Spleen (tissue), 11 donors: ENCODE measurements at regions not wholly inside any gene's neighbourhood (a gene's known extent, or its start where the extent isn't known, plus 50 kb on each side); places are given as distances from the start of the nearest gene placed in this dataset.
A peak's percentile ranks its signal among the peaks of the same experiment; 100 is the strongest.
"Not testable (repeated sequence)": the region's sequence is repeated elsewhere in the genome, so short reads cannot be mapped to it uniquely, and the experiment has no call there.

Experiments
- DNase-seq: peaks from one replicate; pipeline ENCODE4 v3.0.0-alpha.2; 2020
- H3K27ac ChIP-seq, 8 donors: fragments of 200-600 bp; sonication (generic) in 7 of 8; 1 replicate in 4 of 8; 2 replicates in 4 of 8; pipeline versions ENCODE4 v1.5.0 to v1.8.0; 2016 to 2021; ENCODE audit warnings: inconsistent platforms in 4 of 8, mild to moderate bottlenecking in 4 of 8, moderate library complexity in 1 of 8
- H3K27me3 ChIP-seq, 7 donors: fragments of 200-600 bp; sonication (generic) in 6 of 7; replicated peaks in 1 of 7; 1 replicate in 4 of 7; 2 replicates in 3 of 7; pipeline versions ENCODE4 v1.5.0 to v1.8.0; 2016 to 2021; ENCODE audit warnings: inconsistent platforms in 3 of 7, mild to moderate bottlenecking in 1 of 7
- H3K36me3 ChIP-seq, 6 donors: fragments of 200-600 bp; sonication (generic) in 5 of 6; 1 replicate in 4 of 6; 2 replicates in 2 of 6; pipeline versions ENCODE4 v1.5.0 to v1.8.0; 2016 to 2021; ENCODE audit warnings: inconsistent platforms in 2 of 6
- H3K4me1 ChIP-seq, 6 donors: fragments of 200-600 bp; sonication (generic) in 5 of 6; 1 replicate in 3 of 6; 2 replicates in 3 of 6; pipeline versions ENCODE4 v1.5.0 to v1.8.0; 2016 to 2021; ENCODE audit warnings: inconsistent platforms in 3 of 6
- H3K4me3 ChIP-seq, 8 donors: fragments of 200-600 bp; sonication (generic) in 7 of 8; 1 replicate in 4 of 8; 2 replicates in 4 of 8; pipeline versions ENCODE4 v1.5.0 to v1.8.0; 2016 to 2021; ENCODE audit warnings: inconsistent platforms in 4 of 8, mild to moderate bottlenecking in 4 of 8, moderate library complexity in 2 of 8
- H3K9me3 ChIP-seq, 8 donors: fragments of 200-600 bp; sonication (generic) in 7 of 8; 1 replicate in 4 of 8; 2 replicates in 4 of 8; pipeline versions ENCODE4 v1.5.0 to v1.8.0; 2016 to 2021; ENCODE audit warnings: inconsistent platforms in 4 of 8
- CTCF ChIP-seq, 11 experiments: fragments of 200-600 bp in 7 of 11; fragments of 450-650 bp in 4 of 11; sonication (generic) in 4 of 11; IDR thresholded peaks in 8 of 11; conservative IDR thresholded peaks in 3 of 11; 1 replicate in 7 of 11; 2 replicates in 4 of 11; pipeline versions ENCODE4 v1.4.0 to v1.8.0; 2016 to 2021; ENCODE audit warnings: antibody characterized with exemption in 11 of 11, inconsistent platforms in 4 of 11, mild to moderate bottlenecking in 1 of 11
- POLR2A ChIP-seq, 3 donors: fragments of 450-650 bp; IDR thresholded peaks; one replicate each; pipeline ENCODE4 v1.5.1; 2017; ENCODE audit warnings: antibody characterized with exemption in 3 of 3, mild to moderate bottlenecking in 1 of 3
- POLR2AphosphoS5 ChIP-seq, 3 donors: sonication (generic); formaldehyde crosslinking; IDR thresholded peaks; one replicate each; pipeline ENCODE4 v1.5.1; 2017; ENCODE audit warnings: antibody characterized with exemption in 3 of 3
- WGBS, 5 donors: extraction: QIAGEN DNeasy Blood & Tissue Kit in 3 of 5; methylation state at CpG; one replicate each; pipeline versions ENCODE4 v1.1.5 to v1.1.7; 2013 to 2018; 5-methylcytosine and 5-hydroxymethylcytosine counted together
- intact Hi-C: fragments of 100-400 bp; cut with DNase I; formaldehyde crosslinking; loops from one replicate; pipeline ENCODE4 v1.15.0; 2023; ENCODE audit warnings: low total_unique reads
- donor health status: healthy with polysubstance abuse.
- donor health status: DM: no; HTN: no; CAD: no; lungs with moderate emphysema.
- donor health status: DM: no; HTN: no; CAD: no.
- donor health status: Bipolar disorder and iron deficiency.
- donor health status: healthy.
- donor health status: DM: no; HTN: no; CAD: no.
- donor health status: DM: yes; HTN: yes; CAD: no.

GRCh38 chr9:107584186-107584585 is 94.6 kb upstream of the KLF4 start:
- no peak overlapping the region for H3K27ac ChIP-seq
- no peak for DNase-seq
- no peaks in the 10 kb centered on the region for H3K27me3 ChIP-seq
- no peak overlapping the region for H3K4me3 ChIP-seq
- TF ChIP-seq POLR2A (IDR thresholded peaks at IDR 0.05), result no peak
- TF ChIP-seq CTCF (IDR thresholded peaks at IDR 0.05 in 8 of 11, conservative IDR thresholded peaks at IDR 0.05 in 3 of 11), result no peak
- TF ChIP-seq POLR2AphosphoS5 (IDR thresholded peaks at IDR 0.05), result no peak
- 75 to 92% (median 89%) methylated on average over 5 of the region's 5 CpGs for WGBS, 5 donors
- H3K36me3 ChIP-seq, result no peaks in the 10 kb centered on the region
- H3K9me3 ChIP-seq, result no peaks in the 10 kb centered on the region
- H3K4me1 ChIP-seq, result peaks cover 0 to 25% (median 6%) of the 10 kb centered on the region in 6 donors
- intact Hi-C loops, result no loop called here

GRCh38 chr9:107577140-107577776 is 87.7 kb upstream of the KLF4 start:
- H3K4me1 ChIP-seq, result peaks cover 0 to 5% (median 0%) of the 10 kb centered on the region in 6 donors
- intact Hi-C loops, result no loop called here
- H3K36me3 ChIP-seq, result no peaks in the 10 kb centered on the region
- no peak for TF ChIP-seq POLR2AphosphoS5 (IDR thresholded peaks at IDR 0.05)
- no peak for TF ChIP-seq POLR2A (IDR thresholded peaks at IDR 0.05)
- no peak for TF ChIP-seq CTCF (IDR thresholded peaks at IDR 0.05 in 8 of 11, conservative IDR thresholded peaks at IDR 0.05 in 3 of 11)
- no peaks in the 10 kb centered on the region for H3K27me3 ChIP-seq
- no peaks in the 10 kb centered on the region for H3K9me3 ChIP-seq
- WGBS, 5 donors, result 60 to 73% (median 69%) methylated on average over 5 of the region's 5 CpGs
- no peak for DNase-seq
- peak overlapping the region in 1 of 8 donors; percentile 8 for H3K27ac ChIP-seq
- H3K4me3 ChIP-seq, result no peak overlapping the region

- TF ChIP-seq POLR2A (IDR thresholded peaks at IDR 0.05), result no peak
- TF ChIP-seq CTCF (IDR thresholded peaks at IDR 0.05 in 8 of 11, conservative IDR thresholded peaks at IDR 0.05 in 3 of 11), result no peak
These were observed 81.6 kb upstream of the KLF4 start for GRCh38 chr9:107571148-107571547.

GRCh38 chr9:107569174-107569573 is 79.6 kb upstream of the KLF4 start:
- DNase-seq, result no peak
- Histone ChIP-seq H3K4me1 (no peaks in the 10 kb centered on the region), H3K4me3 (no peak overlapping the region), H3K9me3 (no peaks in the 10 kb centered on the region), H3K27me3 (no peaks in the 10 kb centered on the region), H3K27ac (no peak overlapping the region), H3K36me3 (no peaks in the 10 kb centered on the region)
- intact Hi-C loops, result no loop called here
- TF ChIP-seq CTCF (IDR thresholded peaks at IDR 0.05 in 8 of 11, conservative IDR thresholded peaks at IDR 0.05 in 3 of 11) (no peak), POLR2A (IDR thresholded peaks at IDR 0.05) (no peak), POLR2AphosphoS5 (IDR thresholded peaks at IDR 0.05) (no peak)
- 63 to 74% (median 72%) methylated on average over 4 of the region's 4 CpGs for WGBS, 5 donors

More at GRCh38 chr9:107571148-107571547, 81.6 kb upstream of the KLF4 start:
- Histone ChIP-seq H3K9me3 (no peaks in the 10 kb centered on the region), H3K4me3 (no peak overlapping the region), H3K27me3 (no peaks in the 10 kb centered on the region), H3K27ac (no peak overlapping the region), H3K36me3 (no peaks in the 10 kb centered on the region), H3K4me1 (no peaks in the 10 kb centered on the region)
- DNase-seq, result no peak
- intact Hi-C loops, result no loop called here
- 38 to 66% (median 56%) methylated on average over 1 of the region's 1 CpG for WGBS, 5 donors

GRCh38 chr9:107568406-107568805 is 78.8 kb upstream of the KLF4 start:
- intact Hi-C loops, result not testable (repeated sequence)

More at GRCh38 chr9:107568406-107568805, 78.8 kb upstream of the KLF4 start:
- H3K4me1 ChIP-seq, H3K9me3 ChIP-seq, H3K36me3 ChIP-seq, H3K4me3 ChIP-seq, H3K27ac ChIP-seq, H3K27me3 ChIP-seq, DNase-seq: not testable (repeated sequence)
- 88 to 96% (median 93%) methylated on average over 10 of the region's 10 CpGs for WGBS, 5 donors
